ENCODE measurements at regions not wholly inside any gene's neighbourhood (a gene's known extent, or its start where the extent isn't known, plus 50 kb on each side); places are given as distances from the start of the nearest gene placed in this dataset.

DNA sequence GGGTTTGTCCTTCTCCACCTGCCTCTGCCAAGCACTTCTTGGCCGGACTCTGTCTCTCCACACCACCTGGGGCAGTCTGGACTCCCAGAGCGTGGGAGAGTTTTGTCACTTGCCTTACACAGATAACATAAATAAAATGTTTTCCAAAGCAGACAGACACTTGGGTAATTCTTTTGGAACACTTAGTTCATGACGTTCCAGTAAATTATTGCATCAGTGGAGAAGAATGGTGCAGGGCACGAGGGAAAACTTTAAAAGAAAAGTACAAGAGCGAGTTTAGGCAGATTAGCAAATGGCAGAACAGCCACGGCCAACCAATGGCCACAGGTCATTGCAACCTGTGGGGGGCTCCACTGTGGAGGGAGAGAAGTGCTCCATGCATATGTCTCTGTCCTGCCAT, 170.6 kb upstream of the GRB10 start:
- no peak overlapping the region for H3K9ac ChIP-seq (ENCODE audit: low read depth, low read length)
- H3K9me3 ChIP-seq (ENCODE audit: control insufficient read depth, insufficient read depth, low read length) = no peaks in the 10 kb centered on the region
- peak overlapping the region; percentile 42 for H3K27ac ChIP-seq (ENCODE audit: low read depth, low read length)
- H3K27me3 ChIP-seq (ENCODE audit: control insufficient read depth, insufficient read depth, low read length) = peaks cover 51% of the 10 kb centered on the region
- no peak overlapping the region for H3K4me3 ChIP-seq (ENCODE audit: low read depth, low read length)
- H3K36me3 ChIP-seq (ENCODE audit: control insufficient read depth, insufficient read depth, low read length) = no peaks in the 10 kb centered on the region
- H3K4me1 ChIP-seq (ENCODE audit: control insufficient read depth, insufficient read depth, low read length) = no peaks in the 10 kb centered on the region

DNA sequence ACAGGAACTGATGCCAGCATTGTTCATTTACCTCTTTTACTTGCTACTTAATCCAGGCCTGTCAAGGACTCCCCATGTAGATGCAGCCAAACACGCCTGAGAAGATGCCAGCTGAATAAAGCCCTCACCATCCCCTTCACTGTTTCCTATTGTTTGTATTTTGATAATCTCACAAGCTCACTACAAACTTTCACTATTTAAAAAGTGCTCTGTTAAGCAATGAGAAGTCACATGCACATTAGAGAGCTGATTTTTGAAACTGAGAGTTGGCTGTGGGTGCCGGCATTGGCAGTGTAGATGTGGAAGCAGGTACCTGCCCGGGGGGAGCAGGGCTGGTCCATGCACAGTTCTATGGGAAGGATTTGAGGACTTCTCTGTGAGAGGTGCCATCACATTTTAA, 169.8 kb upstream of the GRB10 start:
- no peaks in the 10 kb centered on the region for H3K4me1 ChIP-seq (ENCODE audit: control insufficient read depth, insufficient read depth, low read length)
- H3K36me3 ChIP-seq (ENCODE audit: control insufficient read depth, insufficient read depth, low read length) = no peaks in the 10 kb centered on the region
- H3K27me3 ChIP-seq (ENCODE audit: control insufficient read depth, insufficient read depth, low read length) = peaks cover 44% of the 10 kb centered on the region
- H3K4me3 ChIP-seq (ENCODE audit: low read depth, low read length) = no peak overlapping the region
- no peaks in the 10 kb centered on the region for H3K9me3 ChIP-seq (ENCODE audit: control insufficient read depth, insufficient read depth, low read length)
- no peak overlapping the region for H3K9ac ChIP-seq (ENCODE audit: low read depth, low read length)
- H3K27ac ChIP-seq (ENCODE audit: low read depth, low read length) = no peak overlapping the region

DNA sequence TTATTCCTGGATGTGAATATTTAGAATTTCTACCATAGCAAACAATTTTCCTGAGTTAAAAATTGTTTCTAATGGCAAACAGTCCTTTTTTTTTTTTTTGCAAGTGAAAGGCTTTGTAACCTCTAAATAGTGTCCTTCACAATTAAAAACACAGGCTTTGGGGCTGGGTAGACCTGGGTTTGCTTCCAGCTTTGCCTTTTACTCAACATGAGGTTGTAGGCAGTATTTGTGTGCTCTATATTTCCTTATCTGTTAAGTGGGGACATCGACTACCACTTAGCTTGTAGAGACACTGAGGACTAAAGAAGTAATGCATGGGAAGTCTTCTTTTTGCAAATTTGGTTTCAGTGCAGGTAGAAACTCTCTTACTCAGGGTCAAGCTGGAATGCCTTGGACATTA, 169.4 kb upstream of the GRB10 start:
- no peaks in the 10 kb centered on the region for H3K4me1 ChIP-seq (ENCODE audit: control insufficient read depth, insufficient read depth, low read length)
- no peak overlapping the region for H3K27ac ChIP-seq (ENCODE audit: low read depth, low read length)
- no peak overlapping the region for H3K4me3 ChIP-seq (ENCODE audit: low read depth, low read length)
- H3K9me3 ChIP-seq (ENCODE audit: control insufficient read depth, insufficient read depth, low read length) = no peaks in the 10 kb centered on the region
- no peaks in the 10 kb centered on the region for H3K36me3 ChIP-seq (ENCODE audit: control insufficient read depth, insufficient read depth, low read length)
- H3K27me3 ChIP-seq (ENCODE audit: control insufficient read depth, insufficient read depth, low read length) = peaks cover 40% of the 10 kb centered on the region
- H3K9ac ChIP-seq (ENCODE audit: low read depth, low read length) = no peak overlapping the region

DNA sequence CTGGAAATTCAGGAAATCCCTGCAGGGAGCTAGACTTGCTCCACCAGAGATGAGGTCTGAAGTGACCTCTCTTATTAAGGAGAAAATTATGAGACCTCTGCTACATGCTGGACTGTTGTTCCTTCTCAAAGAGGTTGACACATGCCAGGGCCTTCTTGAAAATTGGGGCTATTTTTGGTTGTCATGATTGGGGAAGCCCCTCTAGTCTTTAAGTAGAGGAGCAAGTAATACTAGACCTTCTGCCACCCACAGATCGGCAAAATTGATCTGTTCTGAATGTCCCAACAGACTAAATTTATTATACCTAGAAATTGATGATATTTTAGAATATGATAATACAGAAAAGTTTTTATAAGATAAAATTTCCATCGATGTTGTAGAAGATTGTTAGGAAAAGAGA, 160.8 kb upstream of the GRB10 start:
- no peak overlapping the region for H3K4me3 ChIP-seq (ENCODE audit: low read depth, low read length)
- H3K4me1 ChIP-seq (ENCODE audit: control insufficient read depth, insufficient read depth, low read length) = no peaks in the 10 kb centered on the region
- no peaks in the 10 kb centered on the region for H3K27me3 ChIP-seq (ENCODE audit: control insufficient read depth, insufficient read depth, low read length)
- no peak overlapping the region for H3K27ac ChIP-seq (ENCODE audit: low read depth, low read length)
- H3K9ac ChIP-seq (ENCODE audit: low read depth, low read length) = no peak overlapping the region
- H3K36me3 ChIP-seq (ENCODE audit: control insufficient read depth, insufficient read depth, low read length) = no peaks in the 10 kb centered on the region
- no peaks in the 10 kb centered on the region for H3K9me3 ChIP-seq (ENCODE audit: control insufficient read depth, insufficient read depth, low read length)

GRCh38 chr7:50941525-50941924, 158.8 kb upstream of the GRB10 start:
- no peaks in the 10 kb centered on the region for H3K4me1 ChIP-seq (ENCODE audit: control insufficient read depth, insufficient read depth, low read length)
- H3K4me3 ChIP-seq (ENCODE audit: low read depth, low read length) = no peak overlapping the region
- no peaks in the 10 kb centered on the region for H3K36me3 ChIP-seq (ENCODE audit: control insufficient read depth, insufficient read depth, low read length)
- no peak overlapping the region for H3K27ac ChIP-seq (ENCODE audit: low read depth, low read length)
- no peaks in the 10 kb centered on the region for H3K27me3 ChIP-seq (ENCODE audit: control insufficient read depth, insufficient read depth, low read length)
- no peak overlapping the region for H3K9ac ChIP-seq (ENCODE audit: low read depth, low read length)
- no peaks in the 10 kb centered on the region for H3K9me3 ChIP-seq (ENCODE audit: control insufficient read depth, insufficient read depth, low read length)

DNA sequence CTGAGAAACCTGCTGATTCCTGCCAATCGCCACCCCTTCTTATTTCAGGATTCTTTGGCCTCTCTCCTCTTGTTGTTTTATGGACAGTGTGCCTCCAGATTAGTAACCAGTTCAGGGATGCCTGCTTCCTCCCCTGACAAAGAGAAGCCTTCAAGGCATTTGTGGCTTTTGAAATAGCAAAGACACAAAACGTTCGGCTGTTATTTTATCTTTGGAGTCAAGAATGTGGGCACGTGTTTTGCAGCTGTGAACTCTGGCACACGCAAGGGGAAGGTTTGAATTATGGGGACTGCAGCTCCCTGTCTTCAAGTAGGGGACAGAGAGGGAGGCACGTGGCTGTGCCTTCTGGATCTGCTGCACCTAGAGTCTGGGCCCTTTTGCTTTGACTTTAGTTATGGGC, 157.9 kb upstream of the GRB10 start:
- Histone ChIP-seq H3K9ac (ENCODE audit: low read depth, low read length) (no peak overlapping the region), H3K27ac (ENCODE audit: low read depth, low read length) (no peak overlapping the region), H3K9me3 (ENCODE audit: control insufficient read depth, insufficient read depth, low read length) (no peaks in the 10 kb centered on the region), H3K36me3 (ENCODE audit: control insufficient read depth, insufficient read depth, low read length) (no peaks in the 10 kb centered on the region), H3K27me3 (ENCODE audit: control insufficient read depth, insufficient read depth, low read length) (no peaks in the 10 kb centered on the region), H3K4me3 (ENCODE audit: low read depth, low read length) (no peak overlapping the region), H3K4me1 (ENCODE audit: control insufficient read depth, insufficient read depth, low read length) (no peaks in the 10 kb centered on the region)

- Histone ChIP-seq H3K36me3 (ENCODE audit: control insufficient read depth, insufficient read depth, low read length) (no peaks in the 10 kb centered on the region), H3K4me1 (ENCODE audit: control insufficient read depth, insufficient read depth, low read length) (no peaks in the 10 kb centered on the region), H3K4me3 (ENCODE audit: low read depth, low read length) (no peak overlapping the region), H3K9me3 (ENCODE audit: control insufficient read depth, insufficient read depth, low read length) (no peaks in the 10 kb centered on the region), H3K9ac (ENCODE audit: low read depth, low read length) (no peak overlapping the region), H3K27ac (ENCODE audit: low read depth, low read length) (no peak overlapping the region), H3K27me3 (ENCODE audit: control insufficient read depth, insufficient read depth, low read length) (no peaks in the 10 kb centered on the region)
Measured at GRCh38 chr7:50939021-50939420, 156.3 kb upstream of the GRB10 start.

DNA sequence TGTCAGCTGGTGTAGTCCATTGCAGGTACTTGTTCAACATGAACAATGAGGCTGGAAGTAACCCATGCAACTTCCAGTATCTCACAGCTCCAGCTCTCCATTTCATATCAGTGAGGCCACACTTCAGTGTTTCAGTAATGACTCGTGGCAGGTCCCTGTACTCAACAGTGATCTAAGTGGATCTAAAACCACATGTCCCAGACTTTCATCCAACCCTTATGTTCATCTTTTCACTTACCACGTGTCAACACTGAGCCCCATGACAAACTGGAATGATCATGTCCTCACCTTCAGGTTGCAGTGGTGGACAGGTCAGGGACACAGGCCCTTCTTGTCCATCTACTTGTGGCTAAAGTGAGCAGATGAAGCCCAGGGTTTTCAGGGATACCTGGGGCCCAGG, 155.0 kb upstream of the GRB10 start:
- Histone ChIP-seq H3K36me3 (ENCODE audit: control insufficient read depth, insufficient read depth, low read length) (no peaks in the 10 kb centered on the region), H3K27me3 (ENCODE audit: control insufficient read depth, insufficient read depth, low read length) (no peaks in the 10 kb centered on the region), H3K4me3 (ENCODE audit: low read depth, low read length) (no peak overlapping the region), H3K27ac (ENCODE audit: low read depth, low read length) (no peak overlapping the region), H3K9me3 (ENCODE audit: control insufficient read depth, insufficient read depth, low read length) (no peaks in the 10 kb centered on the region), H3K4me1 (ENCODE audit: control insufficient read depth, insufficient read depth, low read length) (no peaks in the 10 kb centered on the region), H3K9ac (ENCODE audit: low read depth, low read length) (no peak overlapping the region)

- no peaks in the 10 kb centered on the region for H3K27me3 ChIP-seq (ENCODE audit: control insufficient read depth, insufficient read depth, low read length)
- no peak overlapping the region for H3K9ac ChIP-seq (ENCODE audit: low read depth, low read length)
- H3K4me1 ChIP-seq (ENCODE audit: control insufficient read depth, insufficient read depth, low read length) = no peaks in the 10 kb centered on the region
- H3K27ac ChIP-seq (ENCODE audit: low read depth, low read length) = no peak overlapping the region
- H3K36me3 ChIP-seq (ENCODE audit: control insufficient read depth, insufficient read depth, low read length) = no peaks in the 10 kb centered on the region
- no peak overlapping the region for H3K4me3 ChIP-seq (ENCODE audit: low read depth, low read length)
- H3K9me3 ChIP-seq (ENCODE audit: control insufficient read depth, insufficient read depth, low read length) = no peaks in the 10 kb centered on the region
Measured at GRCh38 chr7:50926049-50926448, 143.4 kb upstream of the GRB10 start.

- no peak overlapping the region for H3K9ac ChIP-seq (ENCODE audit: low read depth, low read length)
- no peaks in the 10 kb centered on the region for H3K27me3 ChIP-seq (ENCODE audit: control insufficient read depth, insufficient read depth, low read length)
- H3K27ac ChIP-seq (ENCODE audit: low read depth, low read length) = no peak overlapping the region
- no peak overlapping the region for H3K4me3 ChIP-seq (ENCODE audit: low read depth, low read length)
- no peaks in the 10 kb centered on the region for H3K4me1 ChIP-seq (ENCODE audit: control insufficient read depth, insufficient read depth, low read length)
- H3K9me3 ChIP-seq (ENCODE audit: control insufficient read depth, insufficient read depth, low read length) = no peaks in the 10 kb centered on the region
- H3K36me3 ChIP-seq (ENCODE audit: control insufficient read depth, insufficient read depth, low read length) = no peaks in the 10 kb centered on the region
Measured at GRCh38 chr7:50923476-50923875, 140.8 kb upstream of the GRB10 start.

GRCh38 chr7:50921114-50921813, 138.6 kb upstream of the GRB10 start:
- no peak overlapping the region for H3K4me3 ChIP-seq (ENCODE audit: low read depth, low read length)
- no peaks in the 10 kb centered on the region for H3K36me3 ChIP-seq (ENCODE audit: control insufficient read depth, insufficient read depth, low read length)
- no peaks in the 10 kb centered on the region for H3K4me1 ChIP-seq (ENCODE audit: control insufficient read depth, insufficient read depth, low read length)
- no peak overlapping the region for H3K9ac ChIP-seq (ENCODE audit: low read depth, low read length)
- H3K27me3 ChIP-seq (ENCODE audit: control insufficient read depth, insufficient read depth, low read length) = no peaks in the 10 kb centered on the region
- H3K27ac ChIP-seq (ENCODE audit: low read depth, low read length) = no peak overlapping the region
- H3K9me3 ChIP-seq (ENCODE audit: control insufficient read depth, insufficient read depth, low read length) = no peaks in the 10 kb centered on the region

Data from HUES48 (cell line).